ENCODE measurements at regions not wholly inside any gene's neighbourhood (a gene's known extent, or its start where the extent isn't known, plus 50 kb on each side); places are given as distances from the start of the nearest gene placed in this dataset.
A peak's percentile ranks its signal among the peaks of the same experiment; 100 is the strongest.

- Histone ChIP-seq H3K4me1 (ENCODE audit: control insufficient read depth, insufficient read depth, low read length, poor library complexity, severe bottlenecking) (peaks cover 55% of the 10 kb centered on the region), H3K4me3 (ENCODE audit: extremely low read depth, insufficient read depth, low read length, poor library complexity, severe bottlenecking) (no peak overlapping the region), H3K27ac (ENCODE audit: low read depth, low read length, severe bottlenecking) (peak overlapping the region; percentile 84), H3K9me3 (ENCODE audit: control insufficient read depth, low read length) (peaks cover 11% of the 10 kb centered on the region), H3K36me3 (ENCODE audit: control insufficient read depth, insufficient read depth, low read length) (peaks cover 3% of the 10 kb centered on the region)
- 0 to 10% methylated on average over 1 to 3 of the region's 4 CpGs for WGBS, 2 experiments (ENCODE audit: insufficient coverage in 2 of 2)
Observed at GRCh38 chr3:64916937-64917336, 229.1 kb upstream of the ADAMTS9 start.

DNA sequence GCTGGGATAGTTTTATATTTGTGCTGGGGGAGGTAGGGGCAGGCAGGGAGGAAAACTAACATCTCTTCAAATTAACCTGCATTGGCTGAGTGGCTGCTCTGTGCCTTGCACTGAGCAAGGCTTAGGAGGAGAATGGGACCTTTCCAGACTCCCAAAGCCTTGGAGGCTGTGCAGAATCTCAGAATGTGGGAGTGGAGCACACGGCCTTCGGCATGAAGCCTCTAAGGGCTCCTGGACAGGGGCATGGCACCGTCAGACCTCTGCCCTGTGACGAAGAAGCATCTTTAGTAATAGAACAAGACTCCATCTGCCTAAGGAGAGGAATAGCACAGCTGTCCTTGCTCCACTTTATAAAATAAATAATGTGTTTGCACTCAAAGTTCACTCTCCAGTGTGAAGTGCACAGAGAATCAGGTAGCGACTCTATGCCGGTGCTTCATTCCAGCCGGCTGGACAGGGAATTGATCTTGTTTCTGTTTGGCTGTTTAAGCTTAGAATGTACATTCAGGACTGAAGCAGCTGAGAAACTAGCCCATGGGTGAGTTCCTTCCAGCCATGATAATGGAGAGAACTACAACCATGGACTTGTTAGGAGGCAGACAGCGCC lies 228.5 kb upstream of the ADAMTS9 start:
- Histone ChIP-seq H3K9me3 (ENCODE audit: control insufficient read depth, low read length) (peaks cover 15% of the 10 kb centered on the region), H3K4me3 (ENCODE audit: extremely low read depth, insufficient read depth, low read length, poor library complexity, severe bottlenecking) (no peak overlapping the region), H3K36me3 (ENCODE audit: control insufficient read depth, insufficient read depth, low read length) (peaks cover 3% of the 10 kb centered on the region), H3K27ac (ENCODE audit: low read depth, low read length, severe bottlenecking) (peak overlapping the region; percentile 84), H3K4me1 (ENCODE audit: control insufficient read depth, insufficient read depth, low read length, poor library complexity, severe bottlenecking) (peaks cover 51% of the 10 kb centered on the region)
- 79 to 88% methylated on average over 7 of the region's 8 CpGs for WGBS, 2 experiments (ENCODE audit: insufficient coverage in 2 of 2)

DNA sequence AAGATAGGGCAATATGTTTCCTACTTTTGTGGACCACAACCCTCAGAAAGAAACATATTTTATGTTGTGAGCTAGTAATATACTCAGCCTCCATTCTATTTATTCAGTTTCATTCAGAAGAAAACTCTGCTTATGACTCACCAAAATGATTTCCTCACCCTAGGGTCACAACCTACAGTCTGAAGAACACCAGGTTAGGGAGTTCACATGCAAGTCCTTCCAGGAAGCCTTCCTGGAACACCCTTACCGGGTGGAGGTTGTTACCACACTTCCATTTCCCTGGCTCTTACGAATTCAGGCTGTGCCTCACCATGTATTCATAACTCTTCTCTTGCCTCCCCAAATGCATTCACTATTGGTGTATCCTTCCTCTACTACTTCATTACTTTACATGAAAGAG lies 228.0 kb upstream of the ADAMTS9 start:
- peaks cover 16% of the 10 kb centered on the region for H3K9me3 ChIP-seq (ENCODE audit: control insufficient read depth, low read length)
- WGBS, 2 experiments (ENCODE audit: insufficient coverage in 2 of 2): 94% methylated on average over 2 of the region's 2 CpGs
- peaks cover 3% of the 10 kb centered on the region for H3K36me3 ChIP-seq (ENCODE audit: control insufficient read depth, insufficient read depth, low read length)
- H3K4me3 ChIP-seq (ENCODE audit: extremely low read depth, insufficient read depth, low read length, poor library complexity, severe bottlenecking): no peak overlapping the region
- H3K4me1 ChIP-seq (ENCODE audit: control insufficient read depth, insufficient read depth, low read length, poor library complexity, severe bottlenecking): peaks cover 51% of the 10 kb centered on the region
- H3K27ac ChIP-seq (ENCODE audit: low read depth, low read length, severe bottlenecking): peak overlapping the region; percentile 19

DNA sequence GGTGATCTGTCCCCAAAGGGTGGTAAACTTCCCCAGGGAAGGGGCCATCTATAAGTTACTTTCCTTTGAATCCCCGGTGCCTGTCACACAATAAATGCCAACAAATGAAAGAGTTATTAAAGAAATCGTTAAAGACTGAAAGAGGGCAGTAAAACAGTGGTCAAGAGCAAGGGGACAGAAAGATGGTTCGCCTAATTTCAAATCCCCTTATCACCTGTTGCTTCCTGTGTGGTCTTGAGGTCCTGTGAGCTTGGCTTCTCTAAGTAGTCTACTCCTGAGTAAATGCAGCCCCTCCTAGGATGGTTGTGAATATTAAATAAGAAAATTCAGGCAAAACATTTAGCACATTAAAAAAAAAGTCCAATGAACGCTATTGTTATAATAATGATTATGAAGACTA lies 225.7 kb upstream of the ADAMTS9 start:
- Histone ChIP-seq H3K27ac (ENCODE audit: low read depth, low read length, severe bottlenecking) (no peak overlapping the region), H3K4me3 (ENCODE audit: extremely low read depth, insufficient read depth, low read length, poor library complexity, severe bottlenecking) (no peak overlapping the region), H3K36me3 (ENCODE audit: control insufficient read depth, insufficient read depth, low read length) (peaks cover 3% of the 10 kb centered on the region), H3K4me1 (ENCODE audit: control insufficient read depth, insufficient read depth, low read length, poor library complexity, severe bottlenecking) (peaks cover 53% of the 10 kb centered on the region), H3K9me3 (ENCODE audit: control insufficient read depth, low read length) (peaks cover 16% of the 10 kb centered on the region)
- WGBS, 2 experiments (ENCODE audit: insufficient coverage in 2 of 2): 100% methylated on average over 1 of the region's 4 CpGs; no CpG with 5 or more reads in 1 of the 2 experiments

DNA sequence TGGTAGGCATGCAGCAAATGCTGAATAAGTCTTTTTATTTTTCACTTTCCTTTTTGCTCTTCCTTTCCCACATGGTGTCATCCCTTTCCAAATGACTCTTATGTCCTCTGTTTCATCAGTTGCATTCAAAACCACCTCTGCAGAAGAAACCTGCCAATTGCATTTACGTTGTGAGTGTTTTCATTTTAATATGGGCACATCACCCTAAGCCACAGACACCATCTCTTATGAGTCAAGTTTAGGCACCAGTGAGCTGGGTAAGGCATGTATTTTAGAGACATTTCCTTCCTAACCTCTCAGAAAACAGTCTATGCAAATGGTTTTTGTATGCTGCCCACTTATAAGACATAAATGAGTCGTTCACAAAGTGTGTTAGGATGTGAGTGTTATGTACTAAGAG lies 223.3 kb upstream of the ADAMTS9 start:
- no CpG with 5 or more reads among the region's 2 CpGs for WGBS, 2 experiments (ENCODE audit: insufficient coverage in 2 of 2)
- Histone ChIP-seq H3K36me3 (ENCODE audit: control insufficient read depth, insufficient read depth, low read length) (peaks cover 3% of the 10 kb centered on the region), H3K9me3 (ENCODE audit: control insufficient read depth, low read length) (peaks cover 16% of the 10 kb centered on the region), H3K27ac (ENCODE audit: low read depth, low read length, severe bottlenecking) (no peak overlapping the region), H3K4me3 (ENCODE audit: extremely low read depth, insufficient read depth, low read length, poor library complexity, severe bottlenecking) (no peak overlapping the region), H3K4me1 (ENCODE audit: control insufficient read depth, insufficient read depth, low read length, poor library complexity, severe bottlenecking) (peaks cover 44% of the 10 kb centered on the region)

DNA sequence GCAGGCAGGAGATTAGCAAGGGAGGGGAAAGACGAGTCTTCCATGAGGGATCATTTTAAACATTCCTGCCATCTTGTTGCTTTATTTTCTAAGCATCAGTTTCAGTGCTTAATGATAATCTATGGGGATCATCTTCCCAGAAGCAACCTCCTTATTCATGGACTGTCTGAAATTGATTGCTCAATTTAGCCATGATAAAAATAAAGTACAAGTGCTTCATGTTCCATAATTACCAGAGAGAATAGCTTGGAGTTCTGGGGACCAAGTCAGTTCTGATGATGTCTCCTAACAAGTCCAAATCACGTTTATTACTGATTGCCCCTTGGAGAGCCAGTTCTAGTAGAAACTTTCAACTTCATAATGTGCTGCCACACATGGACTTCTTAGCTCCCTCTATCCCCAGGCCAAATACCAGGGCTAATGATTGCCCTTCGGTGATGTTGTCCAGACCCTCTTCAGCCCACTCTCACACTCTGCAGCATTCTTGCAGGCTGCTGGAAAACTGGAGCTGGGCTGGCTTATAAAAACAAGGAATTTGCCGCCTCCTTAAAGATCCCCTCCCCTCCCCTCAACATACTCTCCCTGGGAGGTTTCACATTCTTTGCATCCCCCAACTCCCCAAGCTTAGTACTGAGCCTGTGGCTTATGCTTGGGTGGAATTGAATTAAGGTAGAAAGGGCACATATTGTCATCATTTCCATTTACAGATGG lies 222.1 kb upstream of the ADAMTS9 start:
- Histone ChIP-seq H3K36me3 (ENCODE audit: control insufficient read depth, insufficient read depth, low read length) (peaks cover 3% of the 10 kb centered on the region), H3K27ac (ENCODE audit: low read depth, low read length, severe bottlenecking) (peak overlapping the region; percentile 85), H3K4me1 (ENCODE audit: control insufficient read depth, insufficient read depth, low read length, poor library complexity, severe bottlenecking) (peaks cover 40% of the 10 kb centered on the region), H3K4me3 (ENCODE audit: extremely low read depth, insufficient read depth, low read length, poor library complexity, severe bottlenecking) (no peak overlapping the region), H3K9me3 (ENCODE audit: control insufficient read depth, low read length) (peaks cover 16% of the 10 kb centered on the region)
- 21 to 44% methylated on average over 2 to 3 of the region's 4 CpGs for WGBS, 2 experiments (ENCODE audit: insufficient coverage in 2 of 2)

DNA sequence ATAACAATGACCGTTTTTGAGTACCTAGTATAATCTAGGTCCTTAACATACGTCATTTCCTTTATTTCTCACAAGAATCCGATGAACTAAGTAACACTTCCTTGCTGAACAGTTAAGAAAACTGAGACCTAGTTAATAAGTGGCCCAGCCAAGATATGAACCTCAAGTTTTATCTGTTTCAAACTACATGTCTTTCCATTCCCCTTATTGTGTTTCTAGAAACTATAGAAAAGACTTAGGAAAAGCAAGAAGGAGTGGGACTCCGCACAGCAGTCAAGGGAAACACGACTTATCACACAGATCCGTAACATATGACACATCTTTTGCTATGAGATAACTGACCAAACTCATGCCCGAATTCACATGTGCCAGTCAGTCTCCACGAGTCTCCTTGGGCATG lies 221.2 kb upstream of the ADAMTS9 start:
- Histone ChIP-seq H3K4me3 (ENCODE audit: extremely low read depth, insufficient read depth, low read length, poor library complexity, severe bottlenecking) (no peak overlapping the region), H3K4me1 (ENCODE audit: control insufficient read depth, insufficient read depth, low read length, poor library complexity, severe bottlenecking) (peaks cover 40% of the 10 kb centered on the region), H3K36me3 (ENCODE audit: control insufficient read depth, insufficient read depth, low read length) (peaks cover 3% of the 10 kb centered on the region), H3K27ac (ENCODE audit: low read depth, low read length, severe bottlenecking) (peak overlapping the region; percentile 85), H3K9me3 (ENCODE audit: control insufficient read depth, low read length) (peaks cover 16% of the 10 kb centered on the region)
- WGBS, 2 experiments (ENCODE audit: insufficient coverage in 2 of 2): 93 to 94% methylated on average over 6 to 8 of the region's 8 CpGs

DNA sequence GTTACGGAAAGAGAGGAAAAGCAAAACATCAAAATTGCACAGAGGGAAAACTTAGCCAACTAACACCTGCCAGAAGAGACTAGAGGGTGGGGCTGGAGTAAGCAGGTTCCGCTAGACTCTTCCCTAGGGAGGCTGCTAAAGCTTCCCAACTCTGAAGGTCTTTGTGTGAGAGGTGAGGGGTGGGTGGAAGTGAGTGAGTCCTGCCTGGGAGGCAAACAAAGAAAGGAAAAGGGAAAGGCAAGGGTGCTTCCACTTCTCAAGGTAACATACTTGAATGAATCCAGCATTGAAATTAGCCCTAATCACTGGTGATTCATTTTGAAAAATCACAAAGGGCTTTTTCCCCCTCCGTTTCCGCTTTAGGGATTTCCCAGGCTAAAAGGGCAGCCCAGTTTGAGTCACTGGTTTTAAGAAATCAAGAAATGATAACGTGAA lies 220.5 kb upstream of the ADAMTS9 start:
- H3K4me3 ChIP-seq (ENCODE audit: extremely low read depth, insufficient read depth, low read length, poor library complexity, severe bottlenecking): no peak overlapping the region
- H3K36me3 ChIP-seq (ENCODE audit: control insufficient read depth, insufficient read depth, low read length): peaks cover 3% of the 10 kb centered on the region
- H3K4me1 ChIP-seq (ENCODE audit: control insufficient read depth, insufficient read depth, low read length, poor library complexity, severe bottlenecking): peaks cover 40% of the 10 kb centered on the region
- peak overlapping the region; percentile 85 for H3K27ac ChIP-seq (ENCODE audit: low read depth, low read length, severe bottlenecking)
- H3K9me3 ChIP-seq (ENCODE audit: control insufficient read depth, low read length): peaks cover 16% of the 10 kb centered on the region
- WGBS, 2 experiments (ENCODE audit: insufficient coverage in 2 of 2): 48 to 73% methylated on average over 3 to 4 of the region's 5 CpGs

GRCh38 chr3:64905906-64906410 lies 218.2 kb upstream of the ADAMTS9 start:
- Histone ChIP-seq H3K36me3 (ENCODE audit: control insufficient read depth, insufficient read depth, low read length) (no peaks in the 10 kb centered on the region), H3K27ac (ENCODE audit: low read depth, low read length, severe bottlenecking) (peak overlapping the region; percentile 62), H3K4me1 (ENCODE audit: control insufficient read depth, insufficient read depth, low read length, poor library complexity, severe bottlenecking) (peaks cover 35% of the 10 kb centered on the region), H3K9me3 (ENCODE audit: control insufficient read depth, low read length) (no peaks in the 10 kb centered on the region), H3K4me3 (ENCODE audit: extremely low read depth, insufficient read depth, low read length, poor library complexity, severe bottlenecking) (no peak overlapping the region)
- 75% methylated on average over 7 of the region's 7 CpGs for WGBS, 2 experiments (ENCODE audit: insufficient coverage in 2 of 2)

- H3K4me3 ChIP-seq (ENCODE audit: extremely low read depth, insufficient read depth, low read length, poor library complexity, severe bottlenecking): no peak overlapping the region
- H3K36me3 ChIP-seq (ENCODE audit: control insufficient read depth, insufficient read depth, low read length): no peaks in the 10 kb centered on the region
- H3K9me3 ChIP-seq (ENCODE audit: control insufficient read depth, low read length): no peaks in the 10 kb centered on the region
- H3K4me1 ChIP-seq (ENCODE audit: control insufficient read depth, insufficient read depth, low read length, poor library complexity, severe bottlenecking): peaks cover 8% of the 10 kb centered on the region
- no CpG with 5 or more reads among the region's 1 CpG for WGBS, 2 experiments (ENCODE audit: insufficient coverage in 2 of 2)
- no peak overlapping the region for H3K27ac ChIP-seq (ENCODE audit: low read depth, low read length, severe bottlenecking)
Observed at GRCh38 chr3:64903006-64903405, 215.2 kb upstream of the ADAMTS9 start.
